Right lobe of liver (tissue), 6 donors: ENCODE measurements at regions not wholly inside any gene's neighbourhood (a gene's known extent, or its start where the extent isn't known, plus 50 kb on each side); places are given as distances from the start of the nearest gene placed in this dataset.

Source experiments
- ATAC-seq, 4 donors: fragments of 200-7000 bp; cut with Tn5 transposase; one replicate each; pipeline ENCODE4 v1.9.1; 2020; ENCODE audit warnings: mild to moderate bottlenecking in 4 of 4, moderate library complexity in 4 of 4
- DNase-seq, 3 donors: peaks; one replicate each; pipeline ENCODE4 v3.0.0-alpha.2; 2020
- H3K27ac ChIP-seq, 3 donors: fragments of 200-600 bp; one replicate each; pipeline ENCODE4 v1.8.0; 2022
- H3K27me3 ChIP-seq, 2 donors: fragments of 200-600 bp; one replicate each; pipeline ENCODE4 v1.8.0; 2022
- H3K36me3 ChIP-seq, 4 donors: fragments of 200-600 bp; sonication (generic) in 1 of 4; one replicate each; pipeline versions ENCODE4 v1.5.1 to v1.8.0; 2017 to 2022; ENCODE audit warnings: control low read depth in 1 of 4
- H3K4me1 ChIP-seq, 4 donors: fragments of 200-600 bp; sonication (generic) in 1 of 4; one replicate each; pipeline versions ENCODE4 v1.5.1 to v1.8.0; 2017 to 2022; ENCODE audit warnings: control low read depth in 1 of 4
- H3K4me3 ChIP-seq, 3 donors: fragments of 200-600 bp; one replicate each; pipeline ENCODE4 v1.8.0; 2022
- H3K9me3 ChIP-seq, 4 donors: fragments of 200-600 bp; sonication (generic) in 1 of 4; one replicate each; pipeline versions ENCODE4 v1.5.1 to v1.8.0; 2017 to 2022; ENCODE audit warnings: control low read depth in 1 of 4
- POLR2A ChIP-seq: fragments of 450-650 bp; IDR thresholded peaks from one replicate; pipeline ENCODE4 v1.6.1; 2017; ENCODE audit warnings: antibody characterized with exemption, mild to moderate bottlenecking
- WGBS: methylation state at CpG from one replicate; pipeline ENCODE4 v1.1.6; 2018; ENCODE audit warnings: low coverage, low lambda C conversion rate; ENCODE audit not compliant: insufficient coverage; ENCODE audit errors: missing lambda C conversion rate; 5-methylcytosine and 5-hydroxymethylcytosine counted together
- intact Hi-C, 2 donors: fragments of 100-400 bp; cut with DNase I; formaldehyde crosslinking; loops; one replicate each; pipeline versions ENCODE4 v1.11.2 to v1.14.1; 2022
- TF ChIP-seq, protein P1 (sequence below), 4 donors: fragments of 200-600 bp in 3 of 4; fragments of 450-650 bp in 1 of 4; IDR thresholded peaks; one replicate each; pipeline versions ENCODE4 v1.5.1 to v1.8.0; 2016 to 2022; ENCODE audit warnings: antibody characterized with exemption in 4 of 4, mild to moderate bottlenecking in 2 of 4
- donor health status: DM: no; HTN: yes; CAD: no.
- donor health status: DM: no; HTN: no; CAD: no.
- donor health status: DM: no; HTN: no; CAD: no.
- donor health status: DM: no; HTN: yes; CAD: no.
- donor health status: DM: no; HTN: yes; CAD: no.

DNA sequence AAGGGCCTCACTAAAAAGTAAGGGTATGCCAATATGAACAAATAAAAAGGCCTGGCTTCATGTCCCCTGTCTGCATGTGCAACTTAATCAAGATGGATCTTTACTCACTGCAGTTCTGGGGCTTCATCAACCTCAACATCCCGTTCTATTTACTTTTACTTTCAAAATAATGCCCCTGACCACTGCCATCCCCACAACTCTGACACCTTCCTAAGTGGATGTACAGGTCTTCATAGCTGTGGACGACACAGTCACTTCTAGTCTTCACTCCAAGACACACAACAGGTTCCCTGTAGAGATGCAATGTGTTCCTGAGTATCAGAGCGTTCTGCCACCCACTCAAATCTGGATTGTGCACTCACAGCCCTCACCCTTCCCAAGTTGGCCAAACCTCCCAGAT is 136.1 kb downstream of the ENC1 start:
- no peaks in the 10 kb centered on the region for H3K27me3 ChIP-seq
- no peaks in the 10 kb centered on the region for H3K36me3 ChIP-seq
- no peaks in the 10 kb centered on the region for H3K9me3 ChIP-seq
- H3K27ac ChIP-seq, result no peak overlapping the region
- no peak for TF ChIP-seq POLR2A
- TF ChIP-seq, protein P1, sequence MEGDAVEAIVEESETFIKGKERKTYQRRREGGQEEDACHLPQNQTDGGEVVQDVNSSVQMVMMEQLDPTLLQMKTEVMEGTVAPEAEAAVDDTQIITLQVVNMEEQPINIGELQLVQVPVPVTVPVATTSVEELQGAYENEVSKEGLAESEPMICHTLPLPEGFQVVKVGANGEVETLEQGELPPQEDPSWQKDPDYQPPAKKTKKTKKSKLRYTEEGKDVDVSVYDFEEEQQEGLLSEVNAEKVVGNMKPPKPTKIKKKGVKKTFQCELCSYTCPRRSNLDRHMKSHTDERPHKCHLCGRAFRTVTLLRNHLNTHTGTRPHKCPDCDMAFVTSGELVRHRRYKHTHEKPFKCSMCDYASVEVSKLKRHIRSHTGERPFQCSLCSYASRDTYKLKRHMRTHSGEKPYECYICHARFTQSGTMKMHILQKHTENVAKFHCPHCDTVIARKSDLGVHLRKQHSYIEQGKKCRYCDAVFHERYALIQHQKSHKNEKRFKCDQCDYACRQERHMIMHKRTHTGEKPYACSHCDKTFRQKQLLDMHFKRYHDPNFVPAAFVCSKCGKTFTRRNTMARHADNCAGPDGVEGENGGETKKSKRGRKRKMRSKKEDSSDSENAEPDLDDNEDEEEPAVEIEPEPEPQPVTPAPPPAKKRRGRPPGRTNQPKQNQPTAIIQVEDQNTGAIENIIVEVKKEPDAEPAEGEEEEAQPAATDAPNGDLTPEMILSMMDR (IDR thresholded peaks at IDR 0.05), result no peak
- WGBS, result 81% methylated on average over 2 of the region's 3 CpGs
- ATAC-seq (no peak), DNase-seq (no peak)
- intact Hi-C loops, result no loop called here
- H3K4me3 ChIP-seq, result no peak overlapping the region
- H3K4me1 ChIP-seq, result peaks cover 0 to 29% (median 11%) of the 10 kb centered on the region in 4 donors

DNA sequence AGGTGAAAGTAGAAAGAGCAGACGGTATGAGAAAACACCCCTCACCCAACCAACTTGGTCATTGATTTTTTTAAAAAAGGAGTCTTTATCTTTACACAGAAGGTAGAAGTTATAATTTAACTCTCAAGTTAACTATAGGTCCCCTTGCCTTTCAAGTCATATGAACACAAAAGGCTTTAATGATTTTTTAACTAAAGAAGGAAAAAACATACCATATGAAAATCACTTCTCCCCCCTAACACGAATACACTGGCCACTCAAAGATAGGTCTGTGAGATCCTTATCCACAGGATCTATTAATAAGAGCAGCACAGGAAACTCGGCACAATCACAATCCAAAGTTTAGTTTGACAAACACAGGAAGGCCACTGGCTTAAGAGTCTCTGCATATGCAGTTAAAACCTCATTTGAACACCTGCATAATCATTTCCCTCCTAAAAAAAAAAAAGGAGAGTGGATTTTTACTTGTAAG is 138.0 kb downstream of the ENC1 start:
- H3K27me3 ChIP-seq, result no peaks in the 10 kb centered on the region
- intact Hi-C loops, result no loop called here
- peak; percentile 25 to 48 (median 34) for ATAC-seq
- no peaks in the 10 kb centered on the region for H3K9me3 ChIP-seq
- no peak overlapping the region for H3K4me3 ChIP-seq
- TF ChIP-seq, protein P1 (IDR thresholded peaks at IDR 0.05), result no peak
- TF ChIP-seq POLR2A, result no peak
- 3% methylated on average over 3 of the region's 3 CpGs for WGBS
- H3K27ac ChIP-seq, result peak overlapping the region in 1 of 3 donors; percentile 4
- DNase-seq, result no peak
- H3K4me1 ChIP-seq, result peaks cover 0 to 34% (median 15%) of the 10 kb centered on the region in 4 donors
- no peaks in the 10 kb centered on the region for H3K36me3 ChIP-seq

DNA sequence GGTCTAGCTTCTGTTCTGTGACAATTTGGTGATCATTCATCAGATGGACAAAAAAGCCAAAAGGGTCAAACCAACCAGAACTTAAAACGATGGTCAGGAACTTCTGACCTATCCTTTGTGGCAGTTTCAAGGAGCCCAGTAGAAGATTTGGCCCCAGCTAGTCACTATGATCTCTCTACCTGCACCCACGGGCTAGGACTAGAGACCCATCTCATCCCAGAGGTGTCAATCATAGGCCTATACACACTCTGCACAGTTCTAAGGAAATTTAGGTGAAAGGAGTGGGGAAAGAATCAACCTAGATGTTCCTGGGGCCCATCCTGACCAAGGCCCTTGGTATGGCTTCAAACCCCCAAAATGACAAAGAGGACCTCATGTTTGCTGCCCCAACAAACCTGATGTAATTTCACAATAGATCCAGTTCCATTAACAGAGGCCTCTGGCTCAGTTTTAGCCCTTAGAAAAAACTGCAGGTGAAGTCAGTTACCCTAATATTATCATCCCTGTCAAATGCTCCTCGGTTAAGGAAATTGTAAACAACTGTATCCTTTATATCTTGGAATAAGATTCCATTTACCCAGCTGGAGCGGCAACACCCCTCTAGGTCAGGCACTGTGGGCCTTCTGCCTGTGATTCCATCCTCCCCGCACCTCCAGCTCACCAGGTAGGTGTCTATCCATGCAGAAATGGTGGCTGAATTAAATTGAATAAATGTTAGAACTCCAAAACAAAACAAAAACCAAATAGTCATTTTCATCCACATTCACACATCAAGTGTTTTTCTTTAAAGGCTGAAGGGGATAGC is 138.7 kb downstream of the ENC1 start:
- Histone ChIP-seq H3K27me3 (no peaks in the 10 kb centered on the region), H3K4me1 (peaks cover 0 to 34% (median 15%) of the 10 kb centered on the region in 4 donors), H3K9me3 (no peaks in the 10 kb centered on the region), H3K27ac (peak overlapping the region in 2 of 3 donors; percentile 70 to 71), H3K4me3 (no peak overlapping the region), H3K36me3 (no peaks in the 10 kb centered on the region)
- TF ChIP-seq, protein P1 (IDR thresholded peaks at IDR 0.05), result no peak
- no peak for TF ChIP-seq POLR2A
- intact Hi-C loops, result no loop called here
- ATAC-seq (no peak), DNase-seq (no peak)
- 45% methylated on average over 5 of the region's 5 CpGs for WGBS

DNA sequence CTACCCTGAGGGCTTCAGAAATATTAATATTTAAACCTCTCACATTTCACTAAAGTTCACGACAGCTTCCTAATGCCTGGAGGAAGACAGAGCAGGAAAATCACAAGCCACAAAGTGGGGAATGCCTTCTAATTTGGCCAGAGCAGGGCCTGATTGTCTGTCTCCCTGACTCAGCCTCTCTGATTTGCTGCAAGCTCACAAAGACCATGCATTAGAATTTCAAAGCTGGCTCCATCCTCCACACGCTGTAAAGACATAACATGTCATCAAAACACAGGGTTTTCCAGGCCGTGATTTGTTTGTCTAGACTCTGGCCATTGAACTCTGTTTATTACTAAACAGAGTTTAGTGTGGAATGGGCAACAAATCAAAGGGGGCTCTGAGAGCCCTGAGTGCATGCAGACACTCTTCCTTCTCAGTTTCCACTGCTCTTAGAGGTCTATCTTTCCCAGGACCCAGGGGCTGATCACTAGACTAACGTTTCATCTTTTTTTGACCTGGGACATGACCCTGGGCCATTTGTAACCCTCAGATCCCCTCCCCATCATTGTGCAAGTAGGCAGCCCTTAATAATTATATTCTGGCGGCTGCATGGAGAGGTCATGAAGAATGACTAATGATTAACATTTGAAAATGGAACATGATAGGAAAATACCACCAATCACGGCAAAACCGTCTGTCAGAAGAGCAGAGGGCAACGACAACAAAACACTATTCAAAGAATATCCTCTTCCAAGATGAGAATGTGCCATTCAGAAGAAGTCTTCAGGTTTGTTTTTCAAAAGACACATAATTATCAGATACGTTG is 140.2 kb downstream of the ENC1 start:
- no peak for TF ChIP-seq POLR2A
- TF ChIP-seq, protein P1 (IDR thresholded peaks at IDR 0.05), result no peak
- H3K36me3 ChIP-seq, result no peaks in the 10 kb centered on the region
- H3K27me3 ChIP-seq, result no peaks in the 10 kb centered on the region
- intact Hi-C loops, result no loop called here
- ATAC-seq, result peak; percentile 79 to 86 (median 80)
- peak overlapping the region in 2 of 3 donors; percentile 23 to 26 for H3K4me3 ChIP-seq
- DNase-seq, result peak in 1 of 3 donors; percentile 50
- H3K9me3 ChIP-seq, result no peaks in the 10 kb centered on the region
- 29% methylated on average over 9 of the region's 9 CpGs for WGBS
- peak overlapping the region; percentile 18 to 71 (median 70) for H3K27ac ChIP-seq
- peaks cover 0 to 34% (median 15%) of the 10 kb centered on the region in 4 donors for H3K4me1 ChIP-seq
